ENCODE measurements at regions not wholly inside any gene's neighbourhood (a gene's known extent, or its start where the extent isn't known, plus 50 kb on each side); places are given as distances from the start of the nearest gene placed in this dataset.
"Not testable (repeated sequence)": the region's sequence is repeated elsewhere in the genome, so short reads cannot be mapped to it uniquely, and the experiment has no call there.

DNA sequence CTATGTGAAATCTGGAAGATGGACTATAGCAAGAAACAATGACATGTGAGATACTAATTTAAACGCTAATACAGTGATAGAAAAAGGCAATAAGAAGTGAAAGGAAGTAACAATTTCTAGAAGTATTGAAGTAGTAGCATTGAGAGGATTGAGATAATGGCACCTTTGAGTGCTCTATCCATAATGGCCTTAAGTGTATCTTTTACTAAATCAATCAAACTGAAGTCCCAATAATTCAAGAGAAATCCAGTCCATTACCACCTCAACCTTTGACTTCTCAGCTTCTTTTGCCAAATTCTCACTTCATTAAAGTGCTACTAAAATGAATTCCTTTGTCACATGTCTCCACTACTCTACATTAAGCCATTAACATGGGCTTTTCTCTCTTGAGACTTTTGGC, 82.6 kb upstream of the KYNU start:
- no peaks in the 10 kb centered on the region for H3K9me3 ChIP-seq
- intact Hi-C loops (cut with DNase I, micrococcal nuclease), result no loop called here
- ATAC-seq, result no peak
- no peaks in the 10 kb centered on the region for H3K36me3 ChIP-seq (ENCODE audit: low read depth)
- no peak for DNase-seq
- H3K4me1 ChIP-seq (ENCODE audit: low read depth), result no peaks in the 10 kb centered on the region
- no peak overlapping the region for H3K4me3 ChIP-seq
- TF ChIP-seq, protein P1, sequence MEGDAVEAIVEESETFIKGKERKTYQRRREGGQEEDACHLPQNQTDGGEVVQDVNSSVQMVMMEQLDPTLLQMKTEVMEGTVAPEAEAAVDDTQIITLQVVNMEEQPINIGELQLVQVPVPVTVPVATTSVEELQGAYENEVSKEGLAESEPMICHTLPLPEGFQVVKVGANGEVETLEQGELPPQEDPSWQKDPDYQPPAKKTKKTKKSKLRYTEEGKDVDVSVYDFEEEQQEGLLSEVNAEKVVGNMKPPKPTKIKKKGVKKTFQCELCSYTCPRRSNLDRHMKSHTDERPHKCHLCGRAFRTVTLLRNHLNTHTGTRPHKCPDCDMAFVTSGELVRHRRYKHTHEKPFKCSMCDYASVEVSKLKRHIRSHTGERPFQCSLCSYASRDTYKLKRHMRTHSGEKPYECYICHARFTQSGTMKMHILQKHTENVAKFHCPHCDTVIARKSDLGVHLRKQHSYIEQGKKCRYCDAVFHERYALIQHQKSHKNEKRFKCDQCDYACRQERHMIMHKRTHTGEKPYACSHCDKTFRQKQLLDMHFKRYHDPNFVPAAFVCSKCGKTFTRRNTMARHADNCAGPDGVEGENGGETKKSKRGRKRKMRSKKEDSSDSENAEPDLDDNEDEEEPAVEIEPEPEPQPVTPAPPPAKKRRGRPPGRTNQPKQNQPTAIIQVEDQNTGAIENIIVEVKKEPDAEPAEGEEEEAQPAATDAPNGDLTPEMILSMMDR (IDR thresholded peaks at IDR 0.05), result no peak

DNA sequence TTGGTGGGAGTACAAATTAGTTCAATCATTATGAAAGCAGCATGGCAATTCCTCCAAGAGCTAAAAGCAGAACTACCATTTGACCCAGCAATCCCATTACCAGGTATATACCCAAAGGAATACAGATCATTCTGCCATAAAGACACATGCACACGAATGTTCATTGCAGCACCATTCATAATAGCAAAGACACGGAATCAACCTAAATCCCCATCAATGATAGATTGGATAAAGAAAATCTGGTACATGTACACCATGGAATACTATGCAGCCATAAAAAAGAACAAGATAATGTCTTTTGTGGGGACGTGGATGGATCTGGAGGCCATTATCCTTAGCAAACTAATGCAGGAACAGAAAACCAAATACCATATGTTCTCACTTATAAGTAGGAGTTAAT, 85.1 kb upstream of the KYNU start:
- H3K36me3 ChIP-seq (ENCODE audit: low read depth); H3K4me1 ChIP-seq (ENCODE audit: low read depth); ATAC-seq; H3K4me3 ChIP-seq; intact Hi-C loops (cut with DNase I, micrococcal nuclease); H3K9me3 ChIP-seq; DNase-seq: not testable (repeated sequence)

DNA sequence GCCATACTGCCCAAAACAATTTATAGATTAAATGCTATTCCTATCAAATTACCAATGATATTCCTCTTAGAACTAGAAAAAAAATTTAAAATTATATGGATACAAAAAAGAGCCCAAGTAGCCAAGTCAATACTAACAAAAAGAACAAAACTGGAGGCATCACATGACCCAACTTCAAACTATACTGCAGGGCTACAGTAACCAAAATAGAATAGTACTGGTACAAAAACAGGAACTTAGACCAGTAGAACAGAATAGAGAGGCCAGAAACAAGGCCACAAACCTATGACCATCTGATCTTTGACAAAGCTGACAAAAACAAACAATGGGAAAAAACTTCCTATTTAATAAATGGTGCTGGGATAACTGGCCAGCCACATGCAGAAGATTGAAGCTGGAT, 86.1 kb upstream of the KYNU start:
- no peaks in the 10 kb centered on the region for H3K4me1 ChIP-seq (ENCODE audit: low read depth)
- no peak overlapping the region for H3K4me3 ChIP-seq
- no peak for DNase-seq
- no peaks in the 10 kb centered on the region for H3K36me3 ChIP-seq (ENCODE audit: low read depth)
- ATAC-seq, result no peak
- intact Hi-C loops (cut with DNase I, micrococcal nuclease), result no loop called here
- H3K9me3 ChIP-seq, result no peaks in the 10 kb centered on the region
- TF ChIP-seq, protein P1 (IDR thresholded peaks at IDR 0.05), result no peak

DNA sequence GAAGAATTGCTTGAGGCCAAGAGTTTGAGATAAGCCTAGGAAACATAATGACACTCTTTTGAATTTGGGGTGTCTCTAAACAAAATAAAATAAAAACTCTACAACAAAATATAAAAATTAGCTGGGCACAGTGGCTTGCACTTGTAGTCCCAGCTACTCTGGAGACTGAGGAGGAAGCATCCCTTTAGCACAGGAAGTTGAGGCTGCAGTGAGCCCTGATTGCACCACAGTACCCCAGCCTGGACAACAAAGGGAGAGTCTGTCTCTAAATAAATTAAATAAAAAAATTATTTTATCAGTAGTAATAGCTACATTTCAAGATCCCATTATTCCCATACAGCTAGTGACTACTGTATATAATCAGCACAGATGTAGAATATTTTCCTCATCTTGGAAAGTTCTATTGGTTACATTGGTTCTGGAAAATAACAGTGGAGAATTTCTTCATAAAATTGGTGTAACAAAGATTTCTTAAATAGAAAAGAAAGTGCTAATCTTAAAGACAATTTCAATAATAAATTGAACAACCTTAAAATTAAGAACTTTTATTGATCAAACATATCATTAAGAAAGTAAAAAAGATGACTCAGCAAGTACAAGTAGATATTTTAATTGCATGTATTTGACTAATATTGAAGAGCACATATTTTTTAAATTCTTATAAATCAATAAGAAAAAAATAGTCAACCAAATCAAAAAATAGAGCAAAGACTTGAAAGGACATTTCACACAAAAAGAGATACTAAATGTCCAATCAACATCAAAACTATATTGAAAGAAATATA, 90.4 kb upstream of the KYNU start:
- DNase-seq (no peak), ATAC-seq (no peak)
- no peaks in the 10 kb centered on the region for H3K36me3 ChIP-seq (ENCODE audit: low read depth)
- TF ChIP-seq, protein P1 (IDR thresholded peaks at IDR 0.05), result no peak
- H3K9me3 ChIP-seq, result no peaks in the 10 kb centered on the region
- intact Hi-C loops (cut with DNase I, micrococcal nuclease), result no loop called here
- H3K4me1 ChIP-seq (ENCODE audit: low read depth), result no peaks in the 10 kb centered on the region
- no peak overlapping the region for H3K4me3 ChIP-seq

DNA sequence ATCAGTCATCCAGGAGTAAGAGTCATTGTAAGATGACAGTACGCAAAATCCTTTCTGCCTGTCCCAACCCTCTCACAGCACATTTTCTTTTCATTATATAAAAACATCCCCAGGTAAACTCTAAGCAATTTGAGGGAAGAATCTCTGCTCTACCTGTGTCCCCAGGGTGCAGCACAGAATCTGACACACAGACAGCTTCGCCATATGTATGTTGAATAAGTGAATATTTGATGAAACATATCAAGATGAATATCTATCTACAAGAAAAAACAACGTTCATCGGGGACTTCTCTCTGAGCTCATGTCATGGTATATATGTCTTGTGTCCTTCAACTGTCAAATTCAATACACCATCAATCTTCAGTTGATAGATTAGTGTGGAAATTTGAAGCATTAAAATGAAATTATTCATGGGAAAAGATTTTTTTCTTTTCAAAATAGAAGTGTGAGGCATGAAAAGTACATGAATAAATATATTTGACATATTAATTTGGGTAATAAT, 94.5 kb upstream of the KYNU start:
- TF ChIP-seq, protein P1 (IDR thresholded peaks at IDR 0.05), result no peak
- H3K4me1 ChIP-seq (ENCODE audit: low read depth), result no peaks in the 10 kb centered on the region
- ATAC-seq (no peak), DNase-seq (no peak)
- H3K36me3 ChIP-seq (ENCODE audit: low read depth), result no peaks in the 10 kb centered on the region
- intact Hi-C loops (cut with DNase I, micrococcal nuclease), result no loop called here
- no peak overlapping the region for H3K4me3 ChIP-seq
- no peaks in the 10 kb centered on the region for H3K9me3 ChIP-seq

DNA sequence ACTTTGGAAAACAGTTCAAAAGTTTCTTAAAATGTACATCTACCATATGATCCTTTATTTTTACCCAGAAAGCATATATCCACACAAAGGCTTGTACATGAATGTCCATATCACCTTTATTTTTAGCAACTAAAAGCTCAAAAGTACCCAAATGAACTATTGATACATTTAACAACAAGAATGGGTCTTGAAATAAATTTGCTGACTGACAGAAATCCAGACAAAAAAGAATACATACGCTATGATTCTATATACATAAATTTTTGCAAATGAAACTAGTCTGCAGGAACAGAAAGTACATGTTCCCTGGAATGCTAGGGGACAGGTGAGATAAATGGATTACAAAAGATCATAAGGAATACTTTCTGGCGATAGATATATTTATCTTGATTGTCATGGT, 96.3 kb upstream of the KYNU start:
- DNase-seq (no peak), ATAC-seq (no peak)
- H3K4me3 ChIP-seq, result no peak overlapping the region
- TF ChIP-seq, protein P1 (IDR thresholded peaks at IDR 0.05), result no peak
- no peaks in the 10 kb centered on the region for H3K36me3 ChIP-seq (ENCODE audit: low read depth)
- H3K4me1 ChIP-seq (ENCODE audit: low read depth), result no peaks in the 10 kb centered on the region
- intact Hi-C loops (cut with DNase I, micrococcal nuclease), result no loop called here
- no peaks in the 10 kb centered on the region for H3K9me3 ChIP-seq
